Spleen (tissue), 11 donors: ENCODE measurements at regions not wholly inside any gene's neighbourhood (a gene's known extent, or its start where the extent isn't known, plus 50 kb on each side); places are given as distances from the start of the nearest gene placed in this dataset.

Experiments
- DNase-seq: peaks from one replicate; pipeline ENCODE4 v3.0.0-alpha.2; 2020
- H3K27ac ChIP-seq, 8 donors: fragments of 200-600 bp; sonication (generic) in 7 of 8; 1 replicate in 4 of 8; 2 replicates in 4 of 8; pipeline versions ENCODE4 v1.5.0 to v1.8.0; 2016 to 2021; ENCODE audit warnings: inconsistent platforms in 4 of 8, mild to moderate bottlenecking in 4 of 8, moderate library complexity in 1 of 8
- H3K27me3 ChIP-seq, 7 donors: fragments of 200-600 bp; sonication (generic) in 6 of 7; replicated peaks in 1 of 7; 1 replicate in 4 of 7; 2 replicates in 3 of 7; pipeline versions ENCODE4 v1.5.0 to v1.8.0; 2016 to 2021; ENCODE audit warnings: inconsistent platforms in 3 of 7, mild to moderate bottlenecking in 1 of 7
- H3K36me3 ChIP-seq, 6 donors: fragments of 200-600 bp; sonication (generic) in 5 of 6; 1 replicate in 4 of 6; 2 replicates in 2 of 6; pipeline versions ENCODE4 v1.5.0 to v1.8.0; 2016 to 2021; ENCODE audit warnings: inconsistent platforms in 2 of 6
- H3K4me1 ChIP-seq, 6 donors: fragments of 200-600 bp; sonication (generic) in 5 of 6; 1 replicate in 3 of 6; 2 replicates in 3 of 6; pipeline versions ENCODE4 v1.5.0 to v1.8.0; 2016 to 2021; ENCODE audit warnings: inconsistent platforms in 3 of 6
- H3K4me3 ChIP-seq, 8 donors: fragments of 200-600 bp; sonication (generic) in 7 of 8; 1 replicate in 4 of 8; 2 replicates in 4 of 8; pipeline versions ENCODE4 v1.5.0 to v1.8.0; 2016 to 2021; ENCODE audit warnings: inconsistent platforms in 4 of 8, mild to moderate bottlenecking in 4 of 8, moderate library complexity in 2 of 8
- H3K9me3 ChIP-seq, 8 donors: fragments of 200-600 bp; sonication (generic) in 7 of 8; 1 replicate in 4 of 8; 2 replicates in 4 of 8; pipeline versions ENCODE4 v1.5.0 to v1.8.0; 2016 to 2021; ENCODE audit warnings: inconsistent platforms in 4 of 8
- CTCF ChIP-seq, 11 experiments: fragments of 200-600 bp in 7 of 11; fragments of 450-650 bp in 4 of 11; sonication (generic) in 4 of 11; IDR thresholded peaks in 8 of 11; conservative IDR thresholded peaks in 3 of 11; 1 replicate in 7 of 11; 2 replicates in 4 of 11; pipeline versions ENCODE4 v1.4.0 to v1.8.0; 2016 to 2021; ENCODE audit warnings: antibody characterized with exemption in 11 of 11, inconsistent platforms in 4 of 11, mild to moderate bottlenecking in 1 of 11
- POLR2A ChIP-seq, 3 donors: fragments of 450-650 bp; IDR thresholded peaks; one replicate each; pipeline ENCODE4 v1.5.1; 2017; ENCODE audit warnings: antibody characterized with exemption in 3 of 3, mild to moderate bottlenecking in 1 of 3
- POLR2AphosphoS5 ChIP-seq, 3 donors: sonication (generic); formaldehyde crosslinking; IDR thresholded peaks; one replicate each; pipeline ENCODE4 v1.5.1; 2017; ENCODE audit warnings: antibody characterized with exemption in 3 of 3
- WGBS, 5 donors: extraction: QIAGEN DNeasy Blood & Tissue Kit in 3 of 5; methylation state at CpG; one replicate each; pipeline versions ENCODE4 v1.1.5 to v1.1.7; 2013 to 2018; 5-methylcytosine and 5-hydroxymethylcytosine counted together
- intact Hi-C: fragments of 100-400 bp; cut with DNase I; formaldehyde crosslinking; loops from one replicate; pipeline ENCODE4 v1.15.0; 2023; ENCODE audit warnings: low total_unique reads
- donor health status: healthy with polysubstance abuse.
- donor health status: DM: no; HTN: no; CAD: no; lungs with moderate emphysema.
- donor health status: DM: no; HTN: no; CAD: no.
- donor health status: Bipolar disorder and iron deficiency.
- donor health status: healthy.
- donor health status: DM: no; HTN: no; CAD: no.
- donor health status: DM: yes; HTN: yes; CAD: no.

DNA sequence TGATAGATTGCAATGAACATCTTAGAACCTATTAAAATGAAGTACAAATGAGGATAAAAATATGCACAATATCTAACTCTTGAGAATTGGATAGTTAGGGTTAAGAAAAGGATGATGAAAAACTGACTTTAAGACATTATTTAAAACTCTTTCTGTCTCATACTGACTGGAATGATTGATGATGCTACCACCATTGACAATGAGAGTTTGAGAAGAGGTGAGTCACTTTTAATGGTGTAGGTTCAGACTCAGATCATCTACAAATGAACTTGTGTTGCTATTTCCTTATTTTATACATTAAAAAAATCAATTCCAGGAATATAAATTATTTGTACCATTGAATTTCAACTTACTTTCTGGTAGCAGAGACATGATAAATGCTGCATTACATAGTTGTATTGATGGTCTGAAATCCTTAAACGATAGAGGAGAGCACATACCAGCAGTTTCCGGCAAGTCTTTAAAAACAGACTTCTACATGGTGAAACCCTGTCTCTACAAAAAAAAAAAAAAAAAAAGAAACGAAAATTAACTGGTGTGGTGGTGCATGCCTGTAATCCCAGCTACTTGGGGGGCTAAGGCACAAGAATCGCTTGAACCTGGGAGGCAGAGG lies 409.0 kb downstream of the OTOL1 start:
- Histone ChIP-seq H3K9me3 (no peaks in the 10 kb centered on the region), H3K27me3 (no peaks in the 10 kb centered on the region), H3K36me3 (no peaks in the 10 kb centered on the region), H3K4me1 (no peaks in the 10 kb centered on the region), H3K4me3 (no peak overlapping the region), H3K27ac (no peak overlapping the region)
- intact Hi-C loops: no loop called here
- WGBS, 5 donors: 76 to 86% (median 83%) methylated on average over 4 of the region's 4 CpGs
- no peak for DNase-seq
- no peak for TF ChIP-seq CTCF (IDR thresholded peaks at IDR 0.05 in 8 of 11, conservative IDR thresholded peaks at IDR 0.05 in 3 of 11)
- no peak for TF ChIP-seq POLR2AphosphoS5 (IDR thresholded peaks at IDR 0.05)
- TF ChIP-seq POLR2A (IDR thresholded peaks at IDR 0.05): no peak

DNA sequence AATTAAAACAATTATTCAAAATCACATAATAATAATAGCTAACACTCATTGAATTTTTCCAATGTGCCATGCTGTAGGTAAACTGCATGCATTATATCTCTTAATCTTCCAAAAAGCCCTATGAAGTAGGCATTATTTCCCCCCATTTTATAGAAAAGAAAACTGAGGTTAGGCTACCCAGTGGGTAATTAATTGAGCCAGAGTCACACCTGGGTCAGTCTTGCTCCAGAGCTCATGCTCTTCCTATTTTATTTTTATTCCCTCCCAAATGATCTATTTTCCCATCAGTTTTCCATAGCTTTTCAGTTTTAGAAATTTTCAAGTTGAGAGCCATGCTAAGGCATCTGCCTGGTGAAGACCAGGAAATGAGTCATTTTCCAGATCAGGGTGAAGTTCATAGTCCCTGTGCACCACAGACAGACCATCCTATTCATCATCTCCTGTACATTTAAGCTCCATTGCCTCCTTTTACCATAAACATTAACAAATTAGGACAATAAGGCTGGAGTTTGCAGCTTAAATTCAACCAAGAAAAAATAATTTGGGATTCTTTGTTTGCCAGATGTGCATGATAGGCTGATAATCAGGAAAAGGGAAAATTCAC lies 417.3 kb downstream of the OTOL1 start:
- Histone ChIP-seq H3K4me3 (no peak overlapping the region), H3K36me3 (no peaks in the 10 kb centered on the region), H3K27me3 (no peaks in the 10 kb centered on the region), H3K4me1 (no peaks in the 10 kb centered on the region), H3K27ac (no peak overlapping the region), H3K9me3 (peaks cover 0 to 9% (median 0%) of the 10 kb centered on the region in 8 donors)
- TF ChIP-seq POLR2A (IDR thresholded peaks at IDR 0.05): no peak
- TF ChIP-seq POLR2AphosphoS5 (IDR thresholded peaks at IDR 0.05): no peak
- TF ChIP-seq CTCF (IDR thresholded peaks at IDR 0.05 in 8 of 11, conservative IDR thresholded peaks at IDR 0.05 in 3 of 11): no peak
- intact Hi-C loops: no loop called here
- DNase-seq: no peak

- peaks cover 0 to 16% (median under 1%) of the 10 kb centered on the region in 8 donors for H3K9me3 ChIP-seq
- intact Hi-C loops: no loop called here
- no peak for DNase-seq
- TF ChIP-seq CTCF (IDR thresholded peaks at IDR 0.05 in 8 of 11, conservative IDR thresholded peaks at IDR 0.05 in 3 of 11): peak in 1 of 11 experiments; percentile 17
- no peak for TF ChIP-seq POLR2AphosphoS5 (IDR thresholded peaks at IDR 0.05)
- H3K27ac ChIP-seq: no peak overlapping the region
- WGBS, 5 donors: 40 to 46% (median 44%) methylated on average over 8 of the region's 8 CpGs
- no peaks in the 10 kb centered on the region for H3K27me3 ChIP-seq
- H3K4me3 ChIP-seq: no peak overlapping the region
- no peaks in the 10 kb centered on the region for H3K36me3 ChIP-seq
- H3K4me1 ChIP-seq: no peaks in the 10 kb centered on the region
Observed at GRCh38 chr3:161914703-161915417, 418.3 kb downstream of the OTOL1 start.

DNA sequence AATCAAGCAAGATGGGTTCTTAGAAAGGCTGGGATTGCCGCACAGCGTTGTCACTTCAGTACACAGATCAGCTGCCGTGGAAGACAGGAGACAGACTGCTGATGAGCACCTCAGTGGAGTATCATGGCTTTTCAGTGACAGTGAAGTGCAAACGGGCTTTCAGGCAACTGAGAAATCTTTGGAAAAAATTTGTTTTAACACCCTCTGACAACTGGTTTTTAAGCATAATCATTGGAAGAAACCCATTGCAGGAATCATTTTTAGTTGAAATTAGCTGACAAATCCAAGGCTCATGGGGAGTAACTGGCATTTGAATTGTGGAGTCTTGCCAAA lies 418.8 kb downstream of the OTOL1 start:
- TF ChIP-seq CTCF (IDR thresholded peaks at IDR 0.05 in 8 of 11, conservative IDR thresholded peaks at IDR 0.05 in 3 of 11) (no peak), POLR2A (IDR thresholded peaks at IDR 0.05) (no peak), POLR2AphosphoS5 (IDR thresholded peaks at IDR 0.05) (no peak)
- H3K9me3 ChIP-seq: peaks cover 0 to 18% (median 5%) of the 10 kb centered on the region in 8 donors
- H3K36me3 ChIP-seq: no peaks in the 10 kb centered on the region
- no peak overlapping the region for H3K27ac ChIP-seq
- intact Hi-C loops: no loop called here
- no peaks in the 10 kb centered on the region for H3K4me1 ChIP-seq
- no peak overlapping the region for H3K4me3 ChIP-seq
- H3K27me3 ChIP-seq: no peaks in the 10 kb centered on the region
- DNase-seq: no peak
- WGBS, 5 donors: 47 to 79% (median 70%) methylated on average over 4 of the region's 4 CpGs
